Amniotic stem cell (primary cell): ENCODE measurements at regions not wholly inside any gene's neighbourhood (a gene's known extent, or its start where the extent isn't known, plus 50 kb on each side); places are given as distances from the start of the nearest gene placed in this dataset.
"Not testable (repeated sequence)": the region's sequence is repeated elsewhere in the genome, so short reads cannot be mapped to it uniquely, and the experiment has no call there.

ENCODE experiments used
- DNase-seq: peaks from one replicate; lab custom pipeline; 2025; lab: John Stamatoyannopoulos, UW

DNA sequence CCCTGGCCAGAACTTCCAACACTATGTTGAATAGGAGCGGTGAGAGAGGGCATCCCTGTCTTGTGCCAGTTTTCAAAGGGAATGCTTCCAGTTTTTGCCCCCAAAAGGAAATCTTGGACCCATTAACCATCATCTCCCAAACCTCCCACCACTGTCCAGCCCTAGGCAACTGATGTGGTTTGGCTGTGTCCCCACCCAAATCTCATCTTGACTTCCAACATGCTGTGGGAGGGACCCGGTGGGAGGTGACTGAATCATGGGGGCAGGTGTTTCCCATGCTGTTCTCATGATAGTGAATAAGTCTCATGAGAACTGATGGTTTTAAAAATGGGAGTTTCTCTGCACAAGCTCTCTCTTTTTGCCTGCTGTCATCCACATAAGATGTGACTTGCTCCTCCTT is 119.1 kb upstream of the RMDN2 start:
- not testable (repeated sequence) for DNase-seq

DNA sequence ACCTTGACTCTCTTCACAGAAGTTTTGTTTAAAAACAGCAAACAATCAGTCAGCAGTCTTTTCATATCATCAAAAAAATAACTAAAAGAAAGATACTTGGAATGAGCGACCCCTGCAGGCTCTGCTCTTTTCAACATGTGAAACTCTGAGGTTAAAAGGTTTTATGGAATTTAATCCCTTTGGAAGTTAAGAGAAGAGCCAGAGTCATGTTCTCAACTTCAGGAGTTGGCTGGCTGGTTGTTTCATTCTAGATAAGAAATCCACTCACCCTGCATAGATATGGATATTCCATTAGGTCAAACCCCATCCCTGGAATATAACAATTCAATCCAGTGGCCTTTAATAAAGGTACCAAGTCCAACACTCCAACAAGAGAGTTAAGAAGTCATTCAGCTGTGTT is 115.6 kb upstream of the RMDN2 start:
- peak; percentile 50 for DNase-seq

DNA sequence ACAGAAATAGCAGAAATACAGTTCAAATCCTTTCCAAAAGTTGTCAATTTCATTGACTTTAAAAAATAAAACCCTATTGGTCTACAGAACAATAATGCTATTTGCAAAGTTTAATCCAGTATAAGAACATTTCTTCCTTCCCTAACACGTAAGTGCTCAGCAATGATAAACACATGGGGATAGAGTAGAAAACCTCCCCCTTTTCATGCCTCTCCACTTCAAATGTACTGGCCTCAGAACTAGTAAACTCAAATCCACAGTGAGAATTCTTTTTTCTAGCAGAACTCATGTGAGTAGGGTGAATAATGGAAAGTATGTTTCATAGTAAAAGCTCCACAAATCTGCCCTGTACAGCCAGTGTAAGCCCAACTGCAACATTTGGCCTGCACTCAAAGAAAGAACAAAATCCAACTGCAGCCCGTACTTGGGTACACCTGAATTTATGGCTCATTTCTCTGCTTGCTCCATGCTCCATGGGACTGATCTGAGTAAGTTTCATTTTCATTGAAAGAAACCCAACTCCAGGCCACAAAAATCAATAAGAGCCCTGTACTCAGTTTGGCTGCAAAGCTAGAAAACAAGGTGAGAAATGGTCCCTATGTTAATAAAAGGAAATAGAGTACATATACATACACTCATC is 115.0 kb upstream of the RMDN2 start:
- DNase-seq: no peak

DNA sequence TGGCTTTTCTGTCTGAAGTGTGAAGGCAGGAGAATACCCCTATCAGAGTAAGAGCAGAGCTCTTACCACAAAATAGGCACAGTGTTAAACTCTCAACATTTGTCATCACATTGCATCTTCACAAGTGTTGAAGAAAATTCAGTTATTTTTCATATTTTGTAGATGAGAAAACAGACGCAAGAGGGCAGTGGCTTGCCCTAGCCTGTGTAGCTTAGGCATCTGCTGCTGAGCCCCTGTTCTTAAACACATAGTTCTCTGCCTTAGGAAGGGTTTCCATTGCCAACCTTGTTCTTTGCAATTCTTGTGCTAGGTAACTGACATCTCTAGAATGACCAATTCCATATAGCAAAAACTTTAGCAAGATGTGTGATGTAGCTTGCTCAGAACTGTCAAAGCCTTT is 112.7 kb upstream of the RMDN2 start:
- no peak for DNase-seq

DNA sequence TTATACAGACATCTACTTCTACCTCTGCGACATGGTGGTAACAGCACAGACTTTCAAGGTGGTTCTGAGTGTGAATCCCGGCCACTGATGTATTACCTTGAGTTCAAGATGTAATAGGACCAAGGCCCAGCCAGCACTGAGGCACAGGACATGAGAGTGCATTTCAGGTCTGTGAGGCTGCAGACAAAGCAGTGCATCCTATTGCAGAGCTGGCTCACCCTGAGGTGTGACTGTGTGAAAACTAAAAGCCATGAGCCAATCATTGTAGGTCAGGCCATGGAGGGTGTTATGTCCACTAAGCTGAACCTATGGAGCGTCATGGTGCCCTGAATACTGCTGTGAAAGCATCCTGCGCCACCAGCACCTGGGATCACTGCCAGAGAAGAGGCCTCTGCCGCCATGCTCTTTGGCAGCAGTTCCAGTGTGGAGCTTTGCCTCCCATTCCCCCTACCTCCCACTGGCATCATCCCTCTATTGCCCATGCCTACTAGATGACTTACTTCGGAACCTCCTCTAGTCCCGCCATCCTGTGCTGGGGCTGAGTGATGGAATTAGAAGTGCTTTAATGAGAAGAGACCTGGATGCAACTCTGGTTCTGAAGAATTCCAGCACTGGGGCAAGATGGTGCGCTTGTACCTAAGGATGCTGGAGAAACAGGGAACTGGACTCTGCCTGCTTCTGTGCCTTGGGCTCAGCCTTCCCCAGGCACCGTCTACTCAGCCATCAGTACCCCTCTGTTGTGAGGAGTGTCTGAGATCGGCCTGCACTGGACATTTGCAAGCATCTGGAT is 112.0 kb upstream of the RMDN2 start:
- DNase-seq: no peak

DNA sequence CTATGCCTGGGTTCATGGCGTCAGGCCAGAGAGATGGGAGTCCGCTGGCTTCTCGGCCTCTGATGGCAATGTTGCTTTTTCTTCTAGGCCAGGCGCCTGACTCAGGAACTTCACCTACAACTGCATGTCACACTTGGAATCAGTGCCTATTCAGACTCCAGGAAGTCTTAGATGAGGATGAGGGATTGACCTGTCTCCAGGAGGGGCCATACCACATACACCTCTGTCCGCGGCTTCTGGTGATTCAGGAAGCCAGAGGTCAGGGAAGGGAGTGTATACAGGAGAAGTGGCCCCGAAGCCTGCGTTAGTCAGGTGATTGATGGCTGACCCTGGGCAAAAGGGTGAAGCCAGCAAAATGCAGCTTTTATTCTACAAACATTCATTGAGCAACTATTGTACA is 109.1 kb upstream of the RMDN2 start:
- DNase-seq: no peak

DNA sequence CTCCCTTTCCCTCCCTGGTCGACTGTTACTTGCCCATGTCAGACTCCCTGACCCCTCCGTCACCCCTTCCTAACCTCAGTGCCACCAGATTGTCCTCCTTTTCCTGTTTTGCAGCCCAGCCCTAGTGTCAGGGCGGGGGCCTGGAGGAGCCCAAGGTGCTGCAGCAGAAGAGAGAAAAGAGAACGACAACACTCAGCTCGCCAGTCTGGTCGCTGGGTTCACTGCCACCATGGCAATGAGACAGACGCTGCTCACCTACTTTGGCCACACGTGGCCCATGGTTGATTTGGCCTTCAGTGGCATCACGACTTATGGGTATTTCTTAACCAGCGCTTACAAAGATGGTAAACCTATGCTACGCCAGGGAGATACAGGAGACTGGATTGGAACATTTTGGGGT is 108.4 kb upstream of the RMDN2 start:
- DNase-seq: no peak

DNA sequence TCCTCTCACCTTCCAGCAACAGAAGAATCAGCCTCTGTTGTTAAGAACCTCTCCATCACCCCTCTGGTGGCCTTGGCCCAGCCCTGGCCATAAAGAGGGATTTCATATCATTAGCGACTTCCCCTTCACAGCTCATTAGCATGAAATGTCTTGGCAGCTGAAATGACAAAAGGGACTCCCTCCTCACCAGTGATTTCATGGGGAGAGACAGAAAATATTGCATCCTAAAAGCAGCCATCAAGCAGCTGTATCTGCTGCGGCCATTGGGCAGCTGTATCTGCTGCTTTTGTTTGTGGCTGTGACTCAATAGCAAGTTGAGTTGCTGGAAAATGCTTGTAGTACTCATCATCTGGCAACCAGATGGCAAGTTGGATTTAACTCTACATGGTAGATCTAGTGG is 105.9 kb upstream of the RMDN2 start:
- DNase-seq: no peak

DNA sequence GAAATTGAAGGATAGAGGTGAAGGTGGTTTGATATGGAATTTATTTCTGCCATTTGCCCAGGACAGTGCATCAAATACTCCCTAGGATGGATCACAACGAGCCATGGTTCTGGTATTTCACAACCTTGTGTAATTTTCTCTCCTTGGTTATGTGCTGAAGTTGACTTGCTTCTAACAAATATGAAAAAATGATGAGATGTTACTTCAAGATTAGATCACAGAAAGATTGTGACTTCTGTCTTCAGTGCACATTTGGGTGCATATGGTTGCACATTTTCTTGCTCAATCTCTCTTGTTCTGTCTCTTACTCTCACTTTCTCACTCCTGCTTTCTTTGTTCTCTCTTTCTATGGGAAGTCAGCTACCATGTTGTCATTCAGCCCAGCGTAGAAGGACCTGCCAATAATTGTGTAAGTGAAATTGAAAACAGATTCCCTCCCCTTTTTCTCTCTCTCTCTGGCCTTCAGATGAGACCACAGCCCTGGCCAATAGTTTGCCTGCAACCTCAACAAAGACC is 104.6 kb upstream of the RMDN2 start:
- DNase-seq: no peak

DNA sequence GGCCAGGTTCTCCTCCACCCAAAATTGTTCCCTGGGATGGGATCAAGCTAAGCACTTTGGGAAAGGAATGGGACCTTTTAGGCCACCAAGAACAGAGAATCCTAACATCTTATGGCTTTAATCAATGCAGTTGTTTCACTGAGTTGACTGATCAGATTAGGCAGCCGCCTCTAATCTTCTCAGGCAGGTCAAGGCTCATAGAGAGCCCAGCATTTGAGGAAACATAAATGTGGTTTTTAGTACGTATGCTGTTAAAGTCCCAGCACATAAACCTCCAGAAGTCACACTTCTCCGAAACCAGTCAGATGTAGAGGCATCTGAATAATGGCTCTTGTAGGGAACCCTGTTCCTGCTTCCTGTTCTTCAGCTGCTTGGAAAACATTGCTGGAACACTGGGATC is 99.5 kb upstream of the RMDN2 start:
- no peak for DNase-seq

DNA sequence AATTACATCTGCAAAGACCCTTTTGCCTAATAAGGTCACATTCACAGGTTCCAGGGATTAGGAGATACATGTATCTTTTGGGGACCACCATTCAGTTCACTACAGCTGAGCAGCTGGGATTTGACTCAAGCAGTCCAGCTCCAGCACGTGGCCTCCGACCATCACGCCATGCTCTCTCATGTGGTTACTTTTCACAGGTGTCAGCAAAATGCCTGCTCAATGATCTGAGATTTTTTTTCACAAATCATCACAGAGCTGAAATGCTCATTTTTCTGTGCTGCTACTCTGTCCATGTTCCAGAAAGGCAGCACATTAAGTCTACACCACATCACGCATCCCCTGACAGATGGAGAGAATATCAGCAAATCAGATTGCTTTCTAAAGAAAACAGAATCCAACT is 98.5 kb upstream of the RMDN2 start:
- no peak for DNase-seq

DNA sequence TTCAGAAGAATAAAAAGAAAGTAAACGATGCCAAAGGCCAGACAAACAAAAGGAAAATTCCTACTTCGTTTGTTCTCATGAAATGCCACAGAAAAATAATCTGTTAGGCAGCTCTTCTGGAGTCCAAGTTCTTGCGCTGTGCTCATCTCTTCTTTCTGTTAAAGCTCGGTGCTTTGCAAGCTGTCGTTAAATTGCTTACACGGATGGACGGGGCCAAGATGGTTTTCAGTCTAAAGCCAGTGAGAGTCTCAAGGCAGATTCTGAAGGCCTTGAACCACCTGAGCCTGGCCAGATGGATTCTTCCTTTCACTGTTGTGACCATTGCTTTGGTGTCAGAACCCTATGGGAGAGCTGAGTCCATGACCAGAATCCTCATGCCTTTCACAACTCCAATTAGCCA is 97.6 kb upstream of the RMDN2 start:
- no peak for DNase-seq

DNA sequence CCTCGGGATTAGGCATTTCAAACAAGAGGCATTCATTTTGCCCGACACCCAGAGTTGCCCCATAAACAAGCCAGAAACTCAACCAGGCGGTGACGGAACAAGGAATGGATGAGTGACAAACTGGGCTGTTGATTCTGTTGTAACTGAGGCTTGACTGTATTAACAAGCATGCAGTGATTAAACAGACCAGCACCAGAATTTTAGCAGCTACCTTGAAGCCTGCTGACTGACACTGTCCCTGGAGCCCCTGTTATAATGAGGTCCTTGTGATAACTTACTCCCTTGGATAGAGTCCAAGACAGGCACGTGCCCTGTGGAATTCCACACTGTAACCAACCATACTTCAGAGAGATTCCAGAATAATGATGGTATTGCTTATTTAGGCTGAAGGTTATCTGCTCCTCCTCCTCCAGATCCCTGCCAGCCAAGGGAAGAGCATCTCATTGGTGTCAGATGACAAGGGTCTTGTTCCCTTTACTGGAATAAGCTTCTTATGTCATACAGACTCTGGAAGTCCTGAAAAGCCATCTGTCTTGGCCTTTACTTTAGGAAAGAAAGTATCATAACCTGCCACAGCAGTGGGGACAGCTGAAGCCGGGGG is 97.1 kb upstream of the RMDN2 start:
- no peak for DNase-seq

DNA sequence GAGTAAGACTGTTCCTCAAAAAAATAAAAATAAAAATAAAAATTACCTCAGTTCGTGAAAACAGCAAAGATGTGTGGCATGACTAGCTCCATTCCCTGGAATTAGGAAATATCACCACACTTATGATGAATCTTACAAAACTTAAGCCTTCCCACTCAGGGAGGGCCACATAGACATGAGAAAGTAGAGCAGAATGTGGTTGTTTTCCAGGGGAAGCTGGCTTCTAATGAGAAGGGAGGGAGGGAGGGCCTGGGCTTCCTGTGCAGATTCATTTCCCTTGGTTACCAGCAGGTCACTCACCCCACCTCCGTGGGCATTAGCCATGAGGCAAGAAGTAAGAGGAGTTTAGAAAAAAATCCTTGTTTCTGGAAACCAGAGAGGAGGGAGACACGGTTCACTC is 95.9 kb upstream of the RMDN2 start:
- peak; percentile 93 for DNase-seq

DNA sequence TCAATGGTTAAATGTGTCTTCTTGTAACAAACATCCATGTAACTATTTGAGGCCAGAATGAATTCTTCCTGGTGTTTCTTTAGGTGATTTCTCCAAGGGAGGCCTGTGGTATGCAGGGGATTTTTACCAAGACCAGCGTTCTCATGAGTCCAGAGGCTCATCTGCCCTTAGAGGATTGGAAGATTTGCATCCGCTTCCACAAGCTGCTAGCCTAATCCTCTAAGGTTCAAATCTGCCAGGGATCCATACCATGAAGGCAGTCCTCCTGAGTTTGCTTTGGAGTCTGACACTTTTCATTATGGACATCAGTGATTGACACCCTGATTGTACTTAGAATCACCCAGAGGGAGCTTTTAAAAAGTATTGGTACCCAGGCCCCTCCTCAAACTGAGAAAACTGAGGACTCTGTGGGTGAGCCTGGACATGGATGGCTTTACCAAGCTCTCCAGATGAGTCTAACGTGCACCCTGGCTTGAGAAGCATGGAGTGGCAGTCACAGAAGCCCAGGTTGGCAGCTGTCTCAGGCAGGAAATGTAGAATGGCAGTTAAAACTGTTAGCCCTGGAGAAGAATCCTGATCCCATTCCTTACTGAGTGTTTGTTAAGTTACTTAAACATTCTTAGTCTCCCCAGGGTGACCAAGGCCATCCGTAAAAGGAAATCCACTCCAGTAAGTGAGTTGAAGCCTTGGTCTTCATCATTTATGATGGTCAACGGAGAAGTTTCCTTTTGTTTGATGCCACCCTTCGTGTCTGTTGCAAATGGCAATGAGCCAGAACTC is 95.3 kb upstream of the RMDN2 start:
- no peak for DNase-seq

DNA sequence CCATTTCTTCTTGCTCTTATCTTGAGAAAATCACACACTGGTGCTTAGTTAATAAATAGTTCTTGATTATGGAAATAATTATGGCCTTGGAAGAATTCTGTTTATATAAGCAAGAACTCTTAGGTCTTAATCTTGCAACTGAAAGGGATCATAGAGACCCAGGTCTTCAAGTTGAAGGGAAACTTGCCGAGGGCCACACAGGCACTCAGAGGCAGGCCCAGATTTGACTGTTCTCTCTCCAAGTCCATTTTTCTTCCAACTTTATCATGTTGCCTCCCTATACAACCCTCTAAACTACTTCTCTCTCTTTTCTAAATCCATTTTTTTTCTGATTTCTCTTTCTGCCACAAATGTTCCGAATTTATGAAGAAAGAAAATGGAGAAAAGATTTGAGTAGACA is 94.5 kb upstream of the RMDN2 start:
- DNase-seq: no peak

DNA sequence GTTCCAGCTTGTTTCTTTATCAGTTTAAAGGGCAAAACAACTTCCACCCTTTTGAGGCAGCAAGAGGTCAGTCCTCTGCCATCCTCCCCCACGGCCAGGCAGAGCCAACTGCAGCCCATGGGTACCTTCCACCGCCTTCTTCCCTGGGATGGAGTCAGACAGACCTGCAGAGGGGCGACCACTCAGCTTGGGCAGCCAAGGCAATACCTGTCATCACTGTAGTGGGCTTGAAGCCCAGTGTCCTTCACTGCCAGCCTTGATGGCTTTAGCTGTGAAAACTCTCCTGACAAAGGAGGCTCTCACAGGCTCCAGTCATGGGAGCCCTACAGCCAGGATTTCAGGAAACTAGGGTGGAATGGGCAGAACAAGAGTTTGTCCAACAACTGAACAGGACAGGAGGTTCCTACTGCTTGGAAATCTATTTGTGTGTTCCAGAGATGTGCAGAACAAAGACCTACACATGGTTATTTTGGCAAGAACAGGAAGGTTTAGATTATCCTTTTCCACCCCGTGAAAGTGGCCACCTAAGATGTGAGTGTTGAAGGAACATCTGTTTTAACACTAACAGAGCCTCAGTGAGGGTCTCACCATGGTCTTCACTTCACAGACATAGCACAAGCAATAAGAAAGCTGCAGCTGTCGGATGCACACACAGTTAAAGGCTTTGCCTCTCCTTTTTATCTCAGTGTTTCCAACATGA is 93.9 kb upstream of the RMDN2 start:
- no peak for DNase-seq

DNA sequence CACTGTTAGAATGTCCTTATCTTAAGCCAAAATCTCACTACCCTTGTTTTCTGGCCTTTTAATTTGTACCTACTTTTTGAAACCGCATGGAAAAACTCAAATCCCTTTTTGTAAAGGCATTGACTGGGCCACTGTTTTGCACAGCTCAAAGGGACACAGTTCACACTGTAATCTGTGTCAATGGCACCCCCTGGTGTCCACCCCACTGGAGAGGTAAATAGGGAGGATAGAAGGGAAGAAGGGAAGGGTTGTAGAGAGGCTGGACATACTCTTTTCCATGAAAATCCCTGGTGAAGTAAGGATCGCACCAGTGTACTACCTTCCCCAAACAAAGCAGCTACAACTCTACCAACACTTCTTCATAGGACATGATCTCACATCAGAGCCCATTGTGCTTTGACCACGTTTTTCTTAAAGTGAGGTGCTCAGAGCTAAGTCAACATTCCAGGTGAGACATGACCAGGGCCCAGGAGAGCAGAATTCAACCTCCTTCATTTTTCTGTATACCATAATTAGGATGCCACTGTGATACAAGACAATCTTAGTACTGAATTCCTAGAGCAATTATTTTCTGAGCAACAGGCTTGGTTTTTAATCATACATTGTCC is 92.4 kb upstream of the RMDN2 start:
- peak; percentile 86 for DNase-seq

DNA sequence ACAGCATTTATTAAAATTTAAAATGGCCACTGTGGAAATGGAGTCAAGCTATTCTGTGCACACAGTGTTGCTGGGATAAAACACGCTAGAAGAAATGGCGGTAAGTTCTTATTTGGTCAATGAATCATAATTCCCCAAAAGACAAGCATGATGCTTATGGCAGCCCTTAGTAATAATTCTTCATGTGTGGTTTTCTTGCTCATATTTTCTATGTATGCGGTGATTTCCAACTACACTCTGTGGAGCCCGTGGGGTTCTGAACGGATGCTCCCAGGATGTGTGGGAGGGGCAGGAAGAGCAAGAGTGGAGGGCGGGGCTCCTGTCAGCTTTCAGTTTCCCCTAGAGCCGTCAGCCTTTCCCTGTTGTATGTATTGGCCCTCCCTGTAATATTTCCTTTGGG is 91.7 kb upstream of the RMDN2 start:
- DNase-seq: no peak

DNA sequence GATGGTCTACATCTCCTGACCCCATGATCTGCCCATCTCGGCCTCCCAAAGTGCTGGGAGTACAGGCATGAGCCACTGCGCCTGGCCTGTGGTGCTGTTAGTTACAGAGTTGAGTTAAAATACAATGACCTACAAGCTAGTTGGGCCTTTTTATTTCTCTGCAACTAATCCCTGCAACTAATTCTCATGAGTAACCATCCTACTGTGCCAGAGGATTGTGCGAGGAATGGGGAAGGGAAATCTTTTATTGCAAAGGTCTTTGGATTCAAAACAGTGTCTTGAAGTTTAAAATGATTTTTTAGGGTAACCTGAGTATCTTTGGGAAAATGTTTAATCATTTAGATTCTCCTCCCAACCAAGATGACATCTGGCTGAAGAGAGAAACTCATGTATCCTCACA is 88.8 kb upstream of the RMDN2 start:
- no peak for DNase-seq

DNA sequence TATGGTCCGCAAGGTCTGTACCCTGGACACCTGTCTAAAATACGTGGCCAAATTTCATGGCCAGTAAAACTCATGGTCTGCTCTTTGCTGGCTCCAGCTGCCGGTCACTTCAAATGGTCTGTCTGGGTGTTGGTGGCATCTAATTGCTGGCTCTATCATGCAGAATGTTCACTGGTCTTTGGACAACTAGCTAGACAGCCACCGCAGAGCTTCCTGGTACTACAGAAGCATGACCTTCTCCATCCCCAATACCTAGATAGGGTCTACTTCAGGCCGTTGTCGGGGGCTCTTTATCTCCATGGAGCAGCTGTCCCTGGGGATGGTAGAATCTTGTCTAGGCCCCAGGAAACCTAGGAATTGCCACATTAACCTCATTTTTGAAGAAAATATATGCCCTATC is 88.4 kb upstream of the RMDN2 start:
- no peak for DNase-seq
